HG03097 (cell line): ENCODE measurements at regions not wholly inside any gene's neighbourhood (a gene's known extent, or its start where the extent isn't known, plus 50 kb on each side); places are given as distances from the start of the nearest gene placed in this dataset.
"Not testable (repeated sequence)": the region's sequence is repeated elsewhere in the genome, so short reads cannot be mapped to it uniquely, and the experiment has no call there.

Source experiments
- ATAC-seq: cut with Tn5 transposase; IDR thresholded peaks from one replicate; pipeline ENCODE4 v1.9.1; 2021; ENCODE audit not compliant: unreplicated experiment, low FRiP score

DNA sequence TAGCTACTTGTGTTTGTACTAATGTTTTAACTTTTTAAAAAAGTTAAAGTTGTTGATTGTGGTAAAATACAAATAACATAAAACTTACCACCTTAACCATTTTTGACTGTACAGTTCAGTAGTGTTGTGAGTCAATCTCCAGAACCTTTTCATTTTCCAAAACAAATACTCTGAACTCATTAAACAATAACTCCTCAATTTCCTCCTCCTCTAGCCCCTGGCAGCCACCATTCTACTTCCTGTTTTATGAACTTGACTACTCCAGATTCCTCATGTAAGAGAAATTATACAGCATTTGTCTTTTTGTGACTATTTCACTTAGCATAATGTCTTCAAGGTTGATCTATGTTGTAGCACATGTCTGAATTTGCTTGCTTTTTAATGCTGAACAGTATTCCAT, 299.1 kb upstream of the AMIGO2 start:
- ATAC-seq = no peak

DNA sequence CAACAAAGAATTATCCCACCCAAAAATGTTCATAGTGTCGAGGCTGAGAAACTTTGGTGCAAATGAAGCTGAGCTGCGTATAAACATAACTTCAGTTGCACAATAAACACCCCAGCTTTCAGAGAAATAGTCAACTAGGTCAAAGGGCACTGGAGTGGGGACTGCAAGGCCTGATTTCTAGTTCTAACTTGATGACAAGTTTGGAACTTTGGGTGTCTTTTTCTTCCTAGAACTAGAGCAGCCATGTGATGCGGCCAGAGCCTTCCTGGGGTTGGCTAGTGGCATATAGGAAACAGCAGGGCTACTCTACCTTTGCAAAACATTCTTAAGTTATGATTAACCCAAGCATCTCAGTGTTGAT, 298.4 kb upstream of the AMIGO2 start:
- no peak for ATAC-seq

DNA sequence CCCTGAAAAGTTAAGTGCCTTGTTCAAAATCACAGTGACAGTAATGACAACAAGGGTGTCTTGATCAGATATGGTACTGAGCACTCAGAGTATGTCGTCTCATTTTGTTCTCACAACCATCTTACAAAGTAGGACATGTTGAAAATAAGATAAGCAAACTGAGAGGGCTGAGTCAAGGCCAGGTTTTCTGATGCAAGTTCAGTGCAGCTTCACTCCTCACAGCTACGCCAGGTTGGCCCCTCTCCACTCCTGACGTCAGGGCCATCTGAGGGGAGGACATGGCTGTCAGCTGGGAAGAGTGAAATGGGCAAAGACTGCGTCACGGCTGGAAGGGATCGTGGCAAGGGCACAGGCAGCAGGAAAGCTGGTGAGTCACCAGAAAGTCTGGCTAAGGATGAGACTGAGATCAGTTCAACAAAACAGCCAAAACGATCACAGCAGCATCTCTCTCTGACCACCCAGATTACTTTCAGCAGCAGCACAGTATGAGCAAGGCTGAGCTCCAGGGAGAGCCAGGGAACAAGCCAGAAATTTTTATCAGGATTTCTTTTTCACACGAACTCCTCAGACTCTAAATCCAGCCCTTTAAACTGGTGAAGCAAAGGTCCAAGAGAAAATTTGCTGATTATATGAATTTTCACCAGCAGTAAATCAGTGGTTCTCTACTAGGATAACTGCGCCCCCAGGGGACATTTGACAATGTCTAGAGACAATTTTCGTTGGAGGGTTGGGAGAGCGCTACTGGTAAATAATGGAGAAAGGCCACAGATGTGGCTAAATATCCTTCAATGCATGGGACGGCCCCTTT, 297.9 kb upstream of the AMIGO2 start:
- ATAC-seq = no peak

DNA sequence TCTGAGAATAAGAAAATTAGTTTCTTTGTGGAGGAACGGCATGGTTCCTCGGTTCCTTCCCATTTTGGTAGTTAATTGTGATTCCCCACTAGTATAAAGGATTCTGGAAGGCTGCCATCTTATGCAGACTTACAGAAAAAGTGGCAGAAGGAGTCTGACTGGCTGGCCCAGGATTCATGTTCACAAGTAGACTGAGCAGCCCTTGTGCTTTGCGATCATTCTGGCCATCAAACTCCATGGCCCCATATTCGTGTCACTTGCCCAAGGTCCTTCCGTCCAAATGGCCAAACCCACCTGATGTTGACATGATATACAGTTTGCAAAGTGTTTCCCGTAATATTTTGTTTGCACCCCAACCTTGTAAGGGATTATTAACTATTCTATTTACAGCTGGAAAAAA, 297.2 kb upstream of the AMIGO2 start:
- ATAC-seq = no peak

DNA sequence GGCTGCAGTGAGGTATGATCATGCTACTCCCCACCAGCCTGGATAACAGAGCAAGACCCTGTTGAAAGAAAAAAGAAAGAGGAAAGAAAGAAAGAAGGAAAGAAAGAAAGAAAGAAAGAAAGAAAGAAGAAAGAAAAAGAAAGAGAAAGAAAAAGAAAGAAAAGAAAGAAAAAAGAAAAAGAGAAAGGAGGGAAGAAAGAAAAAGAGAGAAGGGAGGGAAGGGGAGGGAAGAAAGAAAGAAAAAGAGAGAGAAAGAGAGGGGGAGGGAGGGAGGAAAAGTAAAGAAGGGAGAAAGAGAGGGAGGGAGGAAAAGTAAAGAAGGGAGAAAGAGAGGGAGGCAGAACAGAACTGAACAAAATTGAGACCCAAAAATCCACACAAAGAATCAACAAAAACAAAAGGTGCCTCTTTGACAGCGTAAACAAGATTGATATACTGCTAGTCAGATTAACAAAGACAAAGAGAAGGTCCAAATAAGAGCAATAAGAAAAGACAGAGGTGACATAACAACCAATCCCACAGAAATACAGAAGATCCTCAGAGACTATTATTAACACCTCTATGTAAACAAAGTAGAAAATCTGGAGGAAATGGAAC, 293.9 kb upstream of the AMIGO2 start:
- no peak for ATAC-seq

DNA sequence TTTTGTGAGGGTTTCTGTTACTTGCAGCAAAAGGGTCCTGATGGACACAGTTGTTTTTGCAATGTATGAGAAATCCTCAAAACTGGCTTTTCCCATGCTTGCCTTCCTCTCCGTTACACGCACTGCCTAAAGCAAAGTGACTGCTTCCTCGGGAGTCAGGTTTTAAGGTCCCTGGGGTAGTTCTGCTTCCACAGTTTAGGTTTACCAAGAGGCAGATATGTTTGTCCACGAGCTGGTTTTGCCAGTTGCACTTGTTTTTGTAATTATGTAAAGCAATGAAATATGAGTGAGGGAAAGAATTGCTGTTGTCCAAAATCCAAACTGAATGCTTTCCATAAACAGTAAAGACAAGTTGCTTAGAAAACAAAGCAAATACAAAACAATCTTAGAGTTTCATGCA, 290.7 kb upstream of the AMIGO2 start:
- ATAC-seq = no peak

DNA sequence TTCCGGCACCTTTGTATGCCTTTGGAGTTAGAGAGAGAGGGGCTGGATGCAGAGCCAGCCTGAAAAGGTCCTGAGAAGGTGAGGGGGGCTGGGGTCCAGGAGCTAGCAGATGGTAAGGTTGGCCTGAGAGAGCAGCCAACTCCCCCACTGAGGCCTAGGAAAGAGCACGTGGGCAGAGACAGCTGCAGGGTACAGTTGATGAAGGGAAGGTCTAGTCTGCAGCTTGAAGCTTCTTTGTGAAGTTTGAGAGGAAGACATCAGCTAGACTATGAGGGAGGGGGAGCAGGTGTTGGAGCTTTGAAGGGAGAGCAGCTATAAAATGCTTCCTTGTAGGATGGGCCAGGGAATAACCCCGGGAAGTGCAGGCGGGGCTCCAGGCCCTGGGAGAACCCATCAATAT, 289.3 kb upstream of the AMIGO2 start:
- no peak for ATAC-seq

DNA sequence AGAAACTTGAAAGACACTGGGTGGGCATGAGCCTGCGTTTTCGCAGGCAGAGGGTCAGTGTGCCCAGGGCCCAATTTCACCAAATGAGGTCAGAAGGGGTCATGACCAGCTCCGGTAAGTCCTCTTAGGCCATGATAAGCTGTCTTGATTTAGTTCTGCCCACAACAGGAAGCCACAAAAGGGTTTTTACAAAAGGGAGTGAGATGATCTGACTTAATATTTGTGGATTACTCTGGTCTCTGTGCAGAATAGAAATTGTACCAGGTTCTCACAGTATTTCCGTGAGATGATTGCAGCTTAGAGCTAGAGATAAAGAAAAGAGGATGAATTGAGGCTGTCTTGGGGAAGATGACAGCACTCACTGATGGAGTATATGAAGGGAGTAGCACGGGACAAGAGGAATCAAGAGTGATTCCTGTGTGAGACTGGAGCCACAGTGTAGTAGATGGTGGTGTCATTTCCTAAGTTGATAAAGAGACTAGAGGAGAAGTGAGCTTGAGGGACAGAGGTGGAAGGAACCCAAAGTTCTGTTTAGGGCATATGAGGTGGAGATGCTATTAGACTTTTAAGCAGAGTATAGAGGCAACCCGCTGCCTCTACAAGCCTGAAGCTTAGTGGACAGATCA, 288.3 kb upstream of the AMIGO2 start:
- ATAC-seq = no peak

DNA sequence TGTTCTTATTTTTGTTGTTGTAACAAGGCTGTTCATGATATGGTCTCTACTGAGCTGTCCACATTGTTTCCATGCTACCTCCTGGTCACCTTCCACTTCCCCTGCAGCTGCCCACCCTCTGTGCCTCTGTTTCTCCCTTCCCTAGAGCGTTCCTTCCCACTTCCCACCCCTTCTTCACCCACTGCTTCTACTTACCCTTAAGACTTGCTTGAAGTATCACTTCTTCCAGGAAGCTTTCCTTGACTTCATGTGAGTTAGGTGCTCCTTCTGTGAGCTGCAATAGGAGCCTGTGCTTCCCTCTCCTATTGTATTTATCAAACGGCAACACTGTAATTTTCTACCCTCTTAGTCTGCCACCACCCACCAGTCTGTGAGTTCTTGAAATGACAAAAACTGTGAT, 286.8 kb upstream of the AMIGO2 start:
- no peak for ATAC-seq

DNA sequence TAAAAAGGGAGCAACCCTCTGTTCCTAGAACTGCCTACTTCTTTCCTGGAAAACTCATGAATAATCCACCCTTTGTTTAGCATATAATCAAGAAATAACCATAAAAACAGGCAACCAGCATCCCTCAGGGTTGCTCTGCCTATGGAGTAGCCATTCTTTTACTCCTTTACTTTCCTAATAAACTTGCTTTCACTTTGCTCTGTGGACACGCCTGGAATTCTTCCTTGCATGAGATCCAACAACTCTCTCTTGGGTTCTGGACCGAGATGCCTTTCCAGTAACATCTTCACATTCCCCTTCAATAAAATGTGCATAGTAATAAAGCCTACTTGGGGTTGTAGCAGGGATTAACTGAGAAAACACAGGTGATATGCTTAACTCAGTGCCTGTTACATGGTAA, 286.4 kb upstream of the AMIGO2 start:
- ATAC-seq = no peak

DNA sequence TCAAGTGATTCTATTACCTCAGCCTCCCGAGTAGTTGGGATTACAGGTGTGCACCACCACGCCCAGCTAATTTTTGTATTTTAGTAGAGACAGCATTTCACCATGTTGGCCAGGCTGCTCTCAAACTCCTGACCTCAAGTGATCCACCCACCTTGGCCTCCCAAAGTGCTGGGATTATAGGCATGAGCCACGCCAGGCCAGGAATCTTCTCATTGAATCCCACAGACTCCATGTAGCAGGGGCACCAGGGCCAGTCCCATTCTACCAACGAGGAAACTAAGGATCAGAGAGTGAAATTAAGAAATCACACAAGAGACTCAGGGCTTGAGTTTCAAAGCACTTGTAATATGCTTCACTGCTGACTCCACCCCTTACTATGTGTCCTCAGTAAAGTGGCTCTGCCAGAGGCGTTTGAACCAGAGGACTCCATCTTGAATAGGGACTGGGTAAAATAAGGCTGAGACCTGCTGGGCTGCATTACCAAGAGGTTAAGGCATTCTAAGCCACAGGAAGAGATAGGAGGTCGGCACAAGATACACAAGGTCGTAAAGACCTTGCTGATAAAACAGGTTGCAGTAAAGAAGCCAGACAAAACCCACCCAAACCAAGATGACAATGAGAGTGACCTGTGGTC, 285.8 kb upstream of the AMIGO2 start:
- ATAC-seq = not testable (repeated sequence)

DNA sequence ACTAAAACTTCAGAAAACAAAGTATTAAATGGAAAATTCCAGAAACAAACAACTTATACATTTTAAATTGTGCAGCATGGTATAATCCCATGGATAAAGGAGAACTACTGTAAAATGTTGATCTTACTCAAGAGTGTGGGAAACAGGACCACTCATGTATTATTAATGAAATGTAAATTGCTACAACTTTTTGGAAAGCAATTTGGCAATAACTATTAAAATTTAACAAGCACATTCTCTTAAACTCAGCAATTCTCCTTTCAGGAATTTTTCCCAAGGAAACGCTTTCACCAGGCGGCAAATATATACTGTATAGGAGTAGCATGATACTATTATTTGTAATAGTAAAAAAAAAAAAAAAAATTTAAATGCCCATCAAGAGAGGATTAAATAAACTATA, 284.5 kb upstream of the AMIGO2 start:
- ATAC-seq = no peak

DNA sequence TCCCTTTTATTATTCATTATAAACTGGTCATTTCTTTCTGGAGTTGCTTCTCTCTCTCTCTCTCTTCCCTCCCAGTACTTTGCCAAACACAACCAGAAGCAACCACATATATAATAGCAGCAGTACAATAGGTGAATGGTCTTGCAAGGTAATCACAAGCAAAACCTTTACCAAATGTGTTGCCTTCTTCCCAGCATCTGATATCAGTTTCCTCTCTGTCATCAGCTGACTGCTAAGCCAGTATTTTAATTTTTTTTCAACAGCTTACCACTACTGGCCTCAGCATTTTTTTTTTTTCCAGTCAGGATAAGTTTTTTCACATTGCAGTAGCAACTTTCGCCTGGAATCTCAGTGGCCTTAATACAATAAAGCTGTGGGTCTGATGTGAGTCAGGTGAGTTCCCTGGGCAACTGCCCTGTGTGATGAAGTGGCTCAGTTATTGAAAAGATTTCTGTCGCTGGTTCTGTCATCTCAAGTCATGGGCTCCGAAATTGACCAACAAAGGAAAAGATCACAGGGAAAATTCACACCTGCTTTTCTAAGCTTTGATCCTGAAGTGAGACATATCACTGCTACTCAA, 282.5 kb upstream of the AMIGO2 start:
- no peak for ATAC-seq

DNA sequence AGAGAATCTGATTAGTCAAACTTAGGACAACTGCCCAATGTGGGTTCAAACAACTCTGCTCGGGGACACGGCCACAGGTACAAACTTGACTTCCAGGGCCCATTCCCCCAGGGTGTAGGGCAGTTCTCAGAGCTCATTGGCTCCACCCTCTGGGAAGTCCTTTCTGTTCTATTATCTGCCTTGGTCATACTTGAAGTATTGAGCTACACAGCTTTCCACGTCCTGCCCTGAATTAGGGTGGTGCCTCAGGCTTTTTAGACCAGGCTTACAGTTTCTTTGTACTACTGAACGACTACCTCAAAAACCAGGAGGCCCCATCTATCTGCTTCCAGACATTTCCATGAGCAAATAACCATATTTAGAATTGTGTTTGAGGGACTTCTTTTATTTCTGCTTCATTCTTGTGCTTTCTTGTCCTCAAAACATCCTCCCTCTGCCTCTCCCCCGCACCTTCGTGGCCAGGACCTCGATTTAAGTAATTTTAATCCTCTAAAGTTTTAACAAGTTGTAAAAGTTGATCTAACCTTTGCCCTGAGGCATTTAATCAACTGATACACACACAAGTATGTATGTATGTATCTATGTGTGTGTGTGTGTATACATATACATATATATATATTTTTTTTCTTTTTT, 281.7 kb upstream of the AMIGO2 start:
- peak; percentile 60 for ATAC-seq

DNA sequence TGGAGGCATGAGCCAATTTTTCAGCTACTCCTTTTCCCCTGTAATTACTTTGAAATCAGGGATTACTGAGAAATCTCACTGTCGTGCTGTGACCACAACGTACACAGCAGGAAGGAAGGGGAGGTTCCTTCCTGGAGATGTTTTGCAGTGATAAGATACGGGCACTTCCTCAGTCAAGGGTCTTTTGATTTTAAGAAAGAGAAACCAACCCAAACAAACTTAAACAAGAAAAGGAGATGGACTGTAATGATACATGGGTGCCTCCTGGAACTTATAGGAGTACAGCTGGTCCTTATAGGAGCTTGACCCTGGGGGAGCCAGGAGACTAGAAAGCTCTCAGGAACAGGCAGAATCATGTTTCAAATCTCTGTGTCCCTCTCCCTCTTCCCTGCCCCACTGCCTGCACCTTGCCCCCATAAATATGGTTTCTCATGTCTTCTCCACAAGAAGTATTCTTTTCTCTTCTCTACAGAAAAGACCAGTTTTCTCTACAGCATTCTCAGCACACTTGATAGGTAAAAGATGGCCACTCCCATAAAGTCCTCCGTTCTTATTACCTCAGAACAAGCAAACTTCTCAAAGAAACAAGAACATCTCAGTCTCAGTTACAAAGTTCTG, 281.1 kb upstream of the AMIGO2 start:
- no peak for ATAC-seq

DNA sequence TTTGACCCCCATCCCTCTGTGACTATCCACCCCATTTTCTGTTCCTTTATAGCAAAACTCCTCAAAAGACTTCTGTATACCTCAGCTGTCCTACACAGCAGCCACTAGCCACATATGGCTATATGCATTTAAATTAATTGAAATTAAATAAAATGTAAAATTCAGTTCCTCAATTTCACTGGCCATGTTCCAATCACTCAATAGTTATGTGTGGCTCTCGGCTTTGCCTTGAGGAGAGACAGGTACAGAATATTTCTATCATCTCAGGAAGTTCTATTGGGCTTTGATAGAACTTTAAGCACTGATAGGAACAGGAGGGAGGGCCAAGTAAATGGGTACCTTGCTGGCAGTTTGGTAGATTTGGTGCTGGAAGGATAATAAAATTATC, 280.3 kb upstream of the AMIGO2 start:
- no peak for ATAC-seq

DNA sequence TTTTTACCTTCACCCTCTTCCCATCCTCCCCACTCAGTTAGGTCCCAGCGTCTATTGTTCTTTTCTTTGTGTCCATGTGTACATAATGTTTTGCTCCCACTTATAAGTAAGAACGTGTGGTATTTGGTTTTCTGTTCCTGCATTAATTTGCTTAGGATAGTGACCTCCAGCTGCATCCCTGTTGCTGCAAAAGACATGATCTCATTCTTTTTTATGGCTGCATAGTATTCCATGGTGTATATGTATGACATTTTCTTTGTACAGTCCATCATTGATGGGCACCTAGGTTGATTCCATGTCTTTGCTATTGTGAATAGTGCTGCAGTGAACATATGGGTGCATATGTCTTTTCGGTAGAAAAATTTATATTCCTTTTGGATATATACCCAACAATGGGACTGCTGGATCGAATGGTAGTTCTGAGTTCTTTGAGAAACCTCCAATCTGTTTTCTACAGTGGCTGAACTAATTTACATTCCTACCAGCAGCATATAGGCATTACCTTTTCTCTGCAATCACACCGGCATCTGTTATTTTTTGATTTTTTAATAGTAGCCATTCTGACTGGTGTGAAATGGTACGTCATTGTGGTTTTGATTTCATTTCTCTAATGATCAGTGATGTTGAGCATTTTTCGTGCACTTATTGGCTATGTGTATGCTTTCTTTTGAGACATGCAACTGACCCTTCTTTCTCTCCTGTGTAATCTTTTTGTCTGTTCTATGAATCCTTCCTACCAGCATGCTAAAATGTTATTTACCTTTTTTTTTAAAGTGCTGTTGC, 279.7 kb upstream of the AMIGO2 start:
- ATAC-seq = no peak

DNA sequence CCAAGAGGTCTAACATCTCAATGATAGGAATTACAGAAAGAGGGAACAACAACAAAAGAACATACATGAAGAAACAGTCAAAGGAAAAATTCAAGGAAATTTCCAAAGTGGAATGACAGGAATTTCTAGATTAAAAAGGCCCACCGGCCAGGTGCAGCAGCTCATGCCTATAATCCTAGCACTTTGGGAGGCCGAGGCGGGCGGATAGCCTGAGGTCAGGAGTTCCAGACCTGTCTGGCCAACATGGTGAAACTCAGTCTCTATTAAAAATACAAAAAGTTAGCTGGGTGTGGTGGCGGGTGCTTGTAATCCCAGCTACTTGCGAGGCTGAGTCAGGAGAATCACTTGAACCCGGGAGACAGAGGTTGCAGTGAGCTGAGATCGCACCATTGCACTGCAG, 277.2 kb upstream of the AMIGO2 start:
- ATAC-seq = not testable (repeated sequence)

DNA sequence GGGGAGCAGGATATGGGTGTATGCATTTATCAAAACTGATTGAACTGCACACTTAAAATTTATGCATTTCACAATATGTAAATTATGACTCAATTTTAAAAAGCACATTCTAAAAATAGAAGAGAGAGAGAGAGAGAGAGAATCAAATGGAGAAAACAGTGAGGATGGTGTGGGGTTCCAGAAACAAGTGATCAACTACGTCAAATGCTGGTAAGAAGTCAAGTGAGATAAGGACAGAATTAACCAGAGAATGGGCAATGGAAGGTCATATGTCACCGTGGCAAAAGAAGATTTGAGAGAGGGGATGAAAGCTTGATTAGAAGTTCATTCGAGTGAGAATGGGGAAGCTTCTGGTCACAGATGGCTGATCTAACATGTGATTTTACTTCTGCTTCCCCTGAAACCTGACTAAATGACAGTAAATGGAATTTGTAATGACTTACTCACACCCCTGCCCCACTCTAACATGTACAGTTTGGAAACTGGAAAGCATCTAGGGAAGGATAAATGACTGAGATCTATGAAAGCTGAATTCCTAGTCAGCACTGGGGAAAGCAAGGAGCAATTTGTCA, 276.5 kb upstream of the AMIGO2 start:
- peak; percentile 55 for ATAC-seq
